ENCODE measurements at regions not wholly inside any gene's neighbourhood (a gene's known extent, or its start where the extent isn't known, plus 50 kb on each side); places are given as distances from the start of the nearest gene placed in this dataset.

GRCh38 chr2:217335341-217335966 lies 475.6 kb upstream of the TNP1 start:
- ChIA-PET CTCF (no interaction called here), POLR2A (no interaction called here)
- no peak for ATAC-seq
- Histone ChIP-seq H3K27ac (ENCODE audit: low read length) (no peak overlapping the region), H3K4me1 (ENCODE audit: control insufficient read depth, insufficient read depth, low read length) (no peaks in the 10 kb centered on the region), H3K36me3 (ENCODE audit: control insufficient read depth, insufficient read depth, low read length) (no peaks in the 10 kb centered on the region), H3K9me3 (ENCODE audit: control insufficient read depth, insufficient read depth, low read depth, low read length) (no peaks in the 10 kb centered on the region), H3K4me3 (ENCODE audit: low read depth in 2 of 2, low read length in 2 of 2) (no peak overlapping the region), H3K27me3 (ENCODE audit: control insufficient read depth, insufficient read depth, low read length) (no peaks in the 10 kb centered on the region)
- TF ChIP-seq REST (IDR thresholded peaks at IDR 0.05; ENCODE audit: insufficient read depth in 1 of 2, low read depth in 2 of 2, low read length in 1 of 2) (no peak), CTCF (IDR thresholded peaks at IDR 0.05) (no peak), POLR2AphosphoS5 (IDR thresholded peaks at IDR 0.05; ENCODE audit: low read depth, low read length) (no peak), TCF7L2 (IDR thresholded peaks at IDR 0.05; ENCODE audit: low read depth, low read length) (no peak), SIN3A (IDR thresholded peaks at IDR 0.05; ENCODE audit: borderline replicate concordance, insufficient read depth, low read depth, low read length) (no peak)
- intact Hi-C loops (cut with micrococcal nuclease; ENCODE audit: unreplicated experiment) = no loop called here
- in situ Hi-C loops (cut with HindIII; ENCODE audit: low pct_unique_long_range_greater_than_20kb, low sequenced_read_pairs) = no loop called here
- no peak for DNase-seq (ENCODE audit: low read depth, low spot score)
- no TSS peak for BruUV-seq (replicated peaks)

GRCh38 chr2:217334561-217334960 lies 474.7 kb upstream of the TNP1 start:
- ChIA-PET CTCF (no interaction called here), POLR2A (no interaction called here)
- DNase-seq (ENCODE audit: low read depth, low spot score) (no peak), ATAC-seq (no peak)
- Histone ChIP-seq H3K36me3 (ENCODE audit: control insufficient read depth, insufficient read depth, low read length) (no peaks in the 10 kb centered on the region), H3K4me1 (ENCODE audit: control insufficient read depth, insufficient read depth, low read length) (no peaks in the 10 kb centered on the region), H3K9me3 (ENCODE audit: control insufficient read depth, insufficient read depth, low read depth, low read length) (no peaks in the 10 kb centered on the region), H3K27ac (ENCODE audit: low read length) (no peak overlapping the region), H3K4me3 (ENCODE audit: low read depth in 2 of 2, low read length in 2 of 2) (no peak overlapping the region), H3K27me3 (ENCODE audit: control insufficient read depth, insufficient read depth, low read length) (no peaks in the 10 kb centered on the region)
- in situ Hi-C loops (cut with HindIII; ENCODE audit: low pct_unique_long_range_greater_than_20kb, low sequenced_read_pairs) (no loop called here), intact Hi-C loops (cut with micrococcal nuclease; ENCODE audit: unreplicated experiment) (no loop called here)
- TF ChIP-seq REST (IDR thresholded peaks at IDR 0.05; ENCODE audit: insufficient read depth in 1 of 2, low read depth in 2 of 2, low read length in 1 of 2) (no peak), CTCF (IDR thresholded peaks at IDR 0.05) (no peak), SIN3A (IDR thresholded peaks at IDR 0.05; ENCODE audit: borderline replicate concordance, insufficient read depth, low read depth, low read length) (no peak), TCF7L2 (IDR thresholded peaks at IDR 0.05; ENCODE audit: low read depth, low read length) (no peak), POLR2AphosphoS5 (IDR thresholded peaks at IDR 0.05; ENCODE audit: low read depth, low read length) (no peak)
- no TSS peak for BruUV-seq (replicated peaks)

Data from Panc1 (cell line).